AG09309 (cell line): ENCODE measurements at regions not wholly inside any gene's neighbourhood (a gene's known extent, or its start where the extent isn't known, plus 50 kb on each side); places are given as distances from the start of the nearest gene placed in this dataset.

Experiments used
- DNase-seq: peaks from one replicate; pipeline ENCODE4 v3.0.0-alpha.2; 2010; ENCODE audit warnings: low read depth
- H3K4me3 ChIP-seq: 2 replicates; pipeline ENCODE4 v1.5.1; 2011; ENCODE audit warnings: mild to moderate bottlenecking, low read depth, low read length, moderate library complexity; ENCODE audit not compliant: control insufficient read depth
- CTCF ChIP-seq: IDR thresholded peaks from 2 replicates; pipeline ENCODE4 v1.5.1; 2011; ENCODE audit warnings: mild to moderate bottlenecking, low read depth, low read length, inconsistent platforms; ENCODE audit not compliant: insufficient read depth, control insufficient read depth; ENCODE audit errors: missing control alignments

GRCh38 chr15:93162560-93162959 lies 73.5 kb upstream of the RGMA start:
- DNase-seq = no peak
- TF ChIP-seq CTCF = no peak
- H3K4me3 ChIP-seq = no peak overlapping the region

GRCh38 chr15:93159930-93160329 lies 70.9 kb upstream of the RGMA start:
- no peak for DNase-seq
- no peak for TF ChIP-seq CTCF

GRCh38 chr15:93158097-93158900 lies 69.3 kb upstream of the RGMA start:
- no peak overlapping the region for H3K4me3 ChIP-seq
- no peak for DNase-seq
- no peak for TF ChIP-seq CTCF

More at GRCh38 chr15:93159930-93160329, 70.9 kb upstream of the RGMA start:
- H3K4me3 ChIP-seq = no peak overlapping the region

- H3K4me3 ChIP-seq = no peak overlapping the region
- DNase-seq = no peak
- TF ChIP-seq CTCF = no peak
Observed at GRCh38 chr15:93154666-93155065, 65.7 kb upstream of the RGMA start.

- TF ChIP-seq CTCF = no peak
- H3K4me3 ChIP-seq = no peak overlapping the region
- no peak for DNase-seq
Observed at GRCh38 chr15:93152951-93153350, 63.9 kb upstream of the RGMA start.

GRCh38 chr15:93152360-93152759 lies 63.3 kb upstream of the RGMA start:
- no peak for TF ChIP-seq CTCF
- no peak overlapping the region for H3K4me3 ChIP-seq
- DNase-seq = no peak
